Neural cell (in vitro differentiated cells): ENCODE measurements at regions not wholly inside any gene's neighbourhood (a gene's known extent, or its start where the extent isn't known, plus 50 kb on each side); places are given as distances from the start of the nearest gene placed in this dataset.

ENCODE experiments used
- H2AFZ ChIP-seq: fragments of 200-600, 300-800 bp; sonication (generic), shearing (Covaris generic); 2 replicates; pipeline ENCODE4 v1.6.0; 2014; ENCODE audit warnings: low read depth, mild to moderate bottlenecking, antibody characterized with exemption, low read length, moderate library complexity
- H3F3A ChIP-seq: fragments of 200-600 bp; shearing (Covaris generic); 2 replicates; pipeline ENCODE4 v1.6.1; 2016; ENCODE audit warnings: mild to moderate bottlenecking, moderate library complexity, mixed read lengths, antibody characterized with exemption, low read length; ENCODE audit not compliant: insufficient read depth, poor library complexity, severe bottlenecking
- H3K27ac ChIP-seq: fragments of 200-600, 300-800 bp; sonication (generic), shearing (Covaris generic); 2 replicates; pipeline ENCODE4 v1.5.1; 2014; ENCODE audit warnings: mild to moderate bottlenecking, low read length, moderate library complexity
- H3K27me3 ChIP-seq: fragments of 300-800, 200-600 bp; sonication (generic), shearing (Covaris generic); 2 replicates; pipeline ENCODE4 v1.6.0; 2014; ENCODE audit warnings: mild to moderate bottlenecking, low read depth, low read length, moderate library complexity; ENCODE audit not compliant: insufficient read depth
- H3K36me3 ChIP-seq: fragments of 300-800, 200-600 bp; sonication (generic), shearing (Covaris generic); 2 replicates; pipeline ENCODE4 v1.5.1; 2014; ENCODE audit warnings: mild to moderate bottlenecking, antibody characterized with exemption, low read length, moderate library complexity; ENCODE audit not compliant: insufficient read depth
- H3K4me2 ChIP-seq: fragments of 300-800, 200-600 bp; sonication (generic), shearing (Covaris generic); 2 replicates; pipeline ENCODE4 v1.6.0; 2014; ENCODE audit warnings: mild to moderate bottlenecking, low read length
- H3K4me3 ChIP-seq: fragments of 300-800, 200-600 bp; sonication (generic), shearing (Covaris generic); 2 replicates; pipeline ENCODE4 v1.5.1; 2014; ENCODE audit warnings: mild to moderate bottlenecking, low read length, moderate library complexity
- H3K79me2 ChIP-seq: fragments of 200-600 bp; shearing (Covaris generic); replicated peaks from 2 replicates; pipeline ENCODE4 v1.6.0; 2014; ENCODE audit warnings: mild to moderate bottlenecking, low read length, moderate library complexity; ENCODE audit not compliant: insufficient read depth
- H3K9ac ChIP-seq: fragments of 300-800, 200-600 bp; sonication (generic), shearing (Covaris generic); 2 replicates; pipeline ENCODE4 v1.6.1; 2016; ENCODE audit warnings: mild to moderate bottlenecking, low read length, mixed read lengths
- H3K9me2 ChIP-seq: fragments of 200-600 bp; shearing (Covaris generic); 2 replicates; pipeline ENCODE4 v1.6.1; 2016; ENCODE audit warnings: mild to moderate bottlenecking, low read length, mixed read lengths; ENCODE audit not compliant: insufficient read depth
- H3K9me3 ChIP-seq: fragments of 200-600, 300-800 bp; sonication (generic), shearing (Covaris generic); 2 replicates; pipeline ENCODE4 v1.6.1; 2016; ENCODE audit warnings: mild to moderate bottlenecking, mixed run types, low read length, moderate library complexity, mixed read lengths
- H4K20me1 ChIP-seq: fragments of 200-600 bp; shearing (Covaris generic); 2 replicates; pipeline ENCODE4 v1.6.1; 2016; ENCODE audit warnings: mild to moderate bottlenecking, mixed run types; ENCODE audit not compliant: insufficient read depth
- EP300 ChIP-seq: fragments of 450-650 bp; conservative IDR thresholded peaks from 2 replicates; pipeline ENCODE4 v1.6.1; 2014; ENCODE audit warnings: antibody characterized with exemption, mild to moderate bottlenecking, moderate library complexity; ENCODE audit not compliant: poor library complexity, severe bottlenecking
- EZH2 ChIP-seq: fragments of 200-600, 300-800 bp; shearing (Covaris generic), sonication (generic); IDR thresholded peaks from 2 replicates; pipeline ENCODE4 v1.6.1; 2014; ENCODE audit warnings: antibody characterized with exemption, low read length, borderline replicate concordance, mild to moderate bottlenecking; ENCODE audit not compliant: insufficient read depth, poor library complexity, severe bottlenecking
- MXI1 ChIP-seq: fragments of 450-650 bp; conservative IDR thresholded peaks from 2 replicates; pipeline ENCODE4 v1.6.1; 2014; ENCODE audit warnings: antibody characterized with exemption, mild to moderate bottlenecking; ENCODE audit not compliant: poor library complexity, severe bottlenecking
- POLR2AphosphoS5 ChIP-seq: IDR thresholded peaks from 2 replicates; pipeline ENCODE4 v1.6.1; 2012
- RAD21 ChIP-seq: fragments of 450-650 bp; conservative IDR thresholded peaks from 2 replicates; pipeline ENCODE4 v1.6.1; 2014; ENCODE audit warnings: antibody characterized with exemption, mild to moderate bottlenecking, moderate library complexity
- SMC3 ChIP-seq: fragments of 450-650 bp; conservative IDR thresholded peaks from 2 replicates; pipeline ENCODE4 v1.6.1; 2014; ENCODE audit warnings: antibody characterized with exemption, mild to moderate bottlenecking, moderate library complexity; ENCODE audit not compliant: poor library complexity
- TAF1 ChIP-seq: IDR thresholded peaks from 2 replicates; pipeline ENCODE4 v1.6.1; 2012; ENCODE audit warnings: low read depth
- TF ChIP-seq, protein P1 (sequence below): fragments of 450-650 bp; IDR thresholded peaks from 2 replicates; pipeline ENCODE4 v1.5.1; 2014; ENCODE audit warnings: antibody characterized with exemption, mild to moderate bottlenecking, moderate library complexity; ENCODE audit not compliant: poor library complexity, severe bottlenecking
- TF ChIP-seq, protein P2 (sequence below): IDR thresholded peaks from 2 replicates; pipeline ENCODE4 v1.6.1; 2012; ENCODE audit warnings: borderline replicate concordance

DNA sequence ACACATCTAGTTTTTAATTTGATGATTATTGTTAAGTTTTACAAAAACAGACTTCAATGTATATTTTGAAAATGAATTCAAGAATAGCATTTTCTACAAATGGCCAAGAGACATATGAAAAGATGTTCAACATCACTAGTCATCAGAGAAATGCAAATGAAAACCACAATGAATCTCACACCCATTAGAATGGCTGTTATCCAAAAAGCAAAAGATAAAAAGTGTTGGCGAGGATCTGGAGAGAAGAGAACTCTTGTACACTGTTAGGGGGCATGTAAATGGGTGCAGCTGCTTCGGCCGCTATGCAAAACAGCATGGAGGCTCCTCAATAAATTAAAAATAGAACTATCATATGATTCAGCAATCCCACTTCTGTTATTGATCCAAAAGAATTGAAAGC, 185.8 kb upstream of the CCN2 start:
- Histone ChIP-seq H3K27ac (no peak overlapping the region), H3K9me2 (no peaks in the 10 kb centered on the region), H3K36me3 (no peaks in the 10 kb centered on the region), H4K20me1 (no peaks in the 10 kb centered on the region), H3K4me3 (no peak overlapping the region), H3K4me2 (no peak overlapping the region), H3K9ac (no peak overlapping the region), H3K27me3 (no peaks in the 10 kb centered on the region), H3F3A (no peaks in the 10 kb centered on the region), H3K79me2 (no peaks in the 10 kb centered on the region), H3K9me3 (no peaks in the 10 kb centered on the region), H2AFZ (no peak overlapping the region)
- no peak for TF ChIP-seq EZH2
- no peak for TF ChIP-seq MXI1
- TF ChIP-seq TAF1: no peak
- TF ChIP-seq, protein P1, sequence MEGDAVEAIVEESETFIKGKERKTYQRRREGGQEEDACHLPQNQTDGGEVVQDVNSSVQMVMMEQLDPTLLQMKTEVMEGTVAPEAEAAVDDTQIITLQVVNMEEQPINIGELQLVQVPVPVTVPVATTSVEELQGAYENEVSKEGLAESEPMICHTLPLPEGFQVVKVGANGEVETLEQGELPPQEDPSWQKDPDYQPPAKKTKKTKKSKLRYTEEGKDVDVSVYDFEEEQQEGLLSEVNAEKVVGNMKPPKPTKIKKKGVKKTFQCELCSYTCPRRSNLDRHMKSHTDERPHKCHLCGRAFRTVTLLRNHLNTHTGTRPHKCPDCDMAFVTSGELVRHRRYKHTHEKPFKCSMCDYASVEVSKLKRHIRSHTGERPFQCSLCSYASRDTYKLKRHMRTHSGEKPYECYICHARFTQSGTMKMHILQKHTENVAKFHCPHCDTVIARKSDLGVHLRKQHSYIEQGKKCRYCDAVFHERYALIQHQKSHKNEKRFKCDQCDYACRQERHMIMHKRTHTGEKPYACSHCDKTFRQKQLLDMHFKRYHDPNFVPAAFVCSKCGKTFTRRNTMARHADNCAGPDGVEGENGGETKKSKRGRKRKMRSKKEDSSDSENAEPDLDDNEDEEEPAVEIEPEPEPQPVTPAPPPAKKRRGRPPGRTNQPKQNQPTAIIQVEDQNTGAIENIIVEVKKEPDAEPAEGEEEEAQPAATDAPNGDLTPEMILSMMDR: no peak
- no peak for TF ChIP-seq POLR2AphosphoS5
- TF ChIP-seq SMC3: no peak
- TF ChIP-seq EP300: no peak
- no peak for TF ChIP-seq RAD21
- TF ChIP-seq, protein P2, sequence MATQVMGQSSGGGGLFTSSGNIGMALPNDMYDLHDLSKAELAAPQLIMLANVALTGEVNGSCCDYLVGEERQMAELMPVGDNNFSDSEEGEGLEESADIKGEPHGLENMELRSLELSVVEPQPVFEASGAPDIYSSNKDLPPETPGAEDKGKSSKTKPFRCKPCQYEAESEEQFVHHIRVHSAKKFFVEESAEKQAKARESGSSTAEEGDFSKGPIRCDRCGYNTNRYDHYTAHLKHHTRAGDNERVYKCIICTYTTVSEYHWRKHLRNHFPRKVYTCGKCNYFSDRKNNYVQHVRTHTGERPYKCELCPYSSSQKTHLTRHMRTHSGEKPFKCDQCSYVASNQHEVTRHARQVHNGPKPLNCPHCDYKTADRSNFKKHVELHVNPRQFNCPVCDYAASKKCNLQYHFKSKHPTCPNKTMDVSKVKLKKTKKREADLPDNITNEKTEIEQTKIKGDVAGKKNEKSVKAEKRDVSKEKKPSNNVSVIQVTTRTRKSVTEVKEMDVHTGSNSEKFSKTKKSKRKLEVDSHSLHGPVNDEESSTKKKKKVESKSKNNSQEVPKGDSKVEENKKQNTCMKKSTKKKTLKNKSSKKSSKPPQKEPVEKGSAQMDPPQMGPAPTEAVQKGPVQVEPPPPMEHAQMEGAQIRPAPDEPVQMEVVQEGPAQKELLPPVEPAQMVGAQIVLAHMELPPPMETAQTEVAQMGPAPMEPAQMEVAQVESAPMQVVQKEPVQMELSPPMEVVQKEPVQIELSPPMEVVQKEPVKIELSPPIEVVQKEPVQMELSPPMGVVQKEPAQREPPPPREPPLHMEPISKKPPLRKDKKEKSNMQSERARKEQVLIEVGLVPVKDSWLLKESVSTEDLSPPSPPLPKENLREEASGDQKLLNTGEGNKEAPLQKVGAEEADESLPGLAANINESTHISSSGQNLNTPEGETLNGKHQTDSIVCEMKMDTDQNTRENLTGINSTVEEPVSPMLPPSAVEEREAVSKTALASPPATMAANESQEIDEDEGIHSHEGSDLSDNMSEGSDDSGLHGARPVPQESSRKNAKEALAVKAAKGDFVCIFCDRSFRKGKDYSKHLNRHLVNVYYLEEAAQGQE: no peak

DNA sequence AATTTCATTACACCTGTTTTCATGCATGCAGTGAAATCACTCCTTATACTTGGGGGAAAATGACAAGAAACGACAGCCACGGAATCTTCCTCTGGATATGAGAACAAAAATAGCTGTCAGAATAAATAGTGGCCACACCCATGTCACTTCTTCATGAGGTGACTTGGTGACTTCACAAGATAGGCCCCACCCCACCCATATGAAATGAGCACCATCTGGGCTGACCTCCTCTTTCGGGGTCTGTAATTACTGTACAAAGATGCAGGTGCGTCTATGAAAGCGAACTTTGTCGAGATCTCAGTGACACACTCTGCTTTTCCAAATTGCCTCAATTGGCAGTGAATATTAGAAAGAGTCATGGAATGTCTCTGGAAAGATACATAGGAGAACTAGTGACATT, 184.2 kb upstream of the CCN2 start:
- no peaks in the 10 kb centered on the region for H3F3A ChIP-seq
- no peaks in the 10 kb centered on the region for H3K27me3 ChIP-seq
- H4K20me1 ChIP-seq: no peaks in the 10 kb centered on the region
- H3K4me2 ChIP-seq: no peak overlapping the region
- H2AFZ ChIP-seq: no peak overlapping the region
- H3K4me3 ChIP-seq: no peak overlapping the region
- H3K27ac ChIP-seq: no peak overlapping the region
- no peaks in the 10 kb centered on the region for H3K9me2 ChIP-seq
- no peak for TF ChIP-seq SMC3
- no peaks in the 10 kb centered on the region for H3K9me3 ChIP-seq
- no peak overlapping the region for H3K9ac ChIP-seq
- H3K36me3 ChIP-seq: no peaks in the 10 kb centered on the region
- no peaks in the 10 kb centered on the region for H3K79me2 ChIP-seq
